Keratinocyte (primary cell): ENCODE measurements at regions not wholly inside any gene's neighbourhood (a gene's known extent, or its start where the extent isn't known, plus 50 kb on each side); places are given as distances from the start of the nearest gene placed in this dataset.
"Not testable (repeated sequence)": the region's sequence is repeated elsewhere in the genome, so short reads cannot be mapped to it uniquely, and the experiment has no call there.

Source experiments
- DNase-seq: peaks from one replicate; pipeline ENCODE4 v3.0.0-alpha.2; 2011; ENCODE audit warnings: low read depth, missing footprints, low spot score
- FAIRE-seq: peaks from 2 replicates; lab custom pipeline; 2011; peaks lifted over from hg19 to GRCh38; lab: Jason Lieb, UNC
- H2AFZ ChIP-seq: 2 replicates; pipeline ENCODE4 v1.6.0; 2012; ENCODE audit warnings: low read length, control low read depth, inconsistent platforms; ENCODE audit not compliant: control insufficient read depth
- H3K27ac ChIP-seq: 2 replicates; pipeline ENCODE4 v1.5.1; 2011; ENCODE audit warnings: low read length; ENCODE audit not compliant: control insufficient read depth, insufficient read depth
- H3K27me3 ChIP-seq: 3 replicates; pipeline ENCODE4 v1.6.0; 2011; ENCODE audit warnings: low read length; ENCODE audit not compliant: control insufficient read depth, insufficient read depth; ENCODE audit errors: extremely low read depth
- H3K36me3 ChIP-seq, 2 experiments: 2 replicates in 1 of 2; 3 replicates in 1 of 2; pipeline ENCODE4 v1.5.1; 2011; ENCODE audit warnings: low read length in 2 of 2, mild to moderate bottlenecking in 1 of 2; ENCODE audit not compliant: control insufficient read depth in 2 of 2, insufficient read depth in 2 of 2; ENCODE audit errors: extremely low read depth in 1 of 2
- H3K4me1 ChIP-seq: 3 replicates; pipeline ENCODE4 v1.5.1; 2011; ENCODE audit warnings: low read length; ENCODE audit not compliant: control insufficient read depth, insufficient read depth; ENCODE audit errors: extremely low read depth
- H3K4me2 ChIP-seq: 3 replicates; pipeline ENCODE4 v1.6.0; 2011; ENCODE audit warnings: low read depth, low read length; ENCODE audit not compliant: control insufficient read depth, insufficient read depth; ENCODE audit errors: extremely low read depth
- H3K4me3 ChIP-seq, 3 experiments: fragments of 200-600 bp in 1 of 3; sonication (generic) in 1 of 3; 2 replicates in 2 of 3; 3 replicates in 1 of 3; pipeline ENCODE4 v1.5.1; 2011 to 2016; ENCODE audit warnings: low read length in 3 of 3, mild to moderate bottlenecking in 3 of 3, control low read depth in 2 of 3, inconsistent platforms in 1 of 3, low read depth in 1 of 3, mixed read lengths in 1 of 3, mixed run types in 1 of 3, moderate library complexity in 1 of 3; ENCODE audit not compliant: control insufficient read depth in 2 of 3, insufficient read depth in 2 of 3; ENCODE audit errors: extremely low read depth in 1 of 3
- H3K79me2 ChIP-seq: 2 replicates; pipeline ENCODE4 v1.6.0; 2012; ENCODE audit warnings: low read length; ENCODE audit not compliant: control insufficient read depth, insufficient read depth
- H3K9ac ChIP-seq: 3 replicates; pipeline ENCODE4 v1.6.0; 2011; ENCODE audit warnings: low read length; ENCODE audit not compliant: control insufficient read depth, insufficient read depth; ENCODE audit errors: extremely low read depth
- H3K9me1 ChIP-seq: 3 replicates; pipeline ENCODE4 v1.6.0; 2011; ENCODE audit warnings: low read length; ENCODE audit not compliant: control insufficient read depth, insufficient read depth; ENCODE audit errors: extremely low read depth
- H3K9me3 ChIP-seq: 2 replicates; pipeline ENCODE4 v1.5.1; 2012; ENCODE audit warnings: low read depth, low read length; ENCODE audit not compliant: control insufficient read depth
- H4K20me1 ChIP-seq: 3 replicates; pipeline ENCODE4 v1.6.0; 2011; ENCODE audit warnings: low read length; ENCODE audit not compliant: control insufficient read depth, insufficient read depth; ENCODE audit errors: extremely low read depth
- EZH2 ChIP-seq: IDR thresholded peaks from one replicate; pipeline ENCODE4 v1.6.1; 2012; ENCODE audit warnings: inconsistent platforms, mild to moderate bottlenecking, low read length, moderate library complexity
- dilution Hi-C: fragments of 300-500 bp; cut with MboI; formaldehyde crosslinking; loops from one replicate; pipeline ENCODE4 v1.7.0; 2020; ENCODE audit warnings: low sequenced_read_pairs; ENCODE audit not compliant: extremely low pct_ligation_motif_present
- TF ChIP-seq, protein P1 (sequence below), 3 experiments: IDR thresholded peaks in 1 of 3; conservative IDR thresholded peaks in 1 of 3; optimal IDR thresholded peaks in 1 of 3; 2 replicates in 2 of 3; 3 replicates in 1 of 3; pipeline versions ENCODE3 to v1.5.1; 2011; ENCODE audit warnings: low read length in 3 of 3, mild to moderate bottlenecking in 3 of 3, moderate library complexity in 2 of 3, control low read depth in 1 of 3, inconsistent platforms in 1 of 3; ENCODE audit not compliant: insufficient read depth in 2 of 3; ENCODE audit errors: extremely low read depth in 1 of 3

GRCh38 chr6:26278536-26278935, 86.5 kb upstream of the BTN3A2 start:
- no peaks in the 10 kb centered on the region for H3K27me3 ChIP-seq
- H3K4me2 ChIP-seq = no peak overlapping the region
- FAIRE-seq (no peak), DNase-seq (no peak)
- H3K4me3 ChIP-seq = no peak overlapping the region
- TF ChIP-seq, protein P1, sequence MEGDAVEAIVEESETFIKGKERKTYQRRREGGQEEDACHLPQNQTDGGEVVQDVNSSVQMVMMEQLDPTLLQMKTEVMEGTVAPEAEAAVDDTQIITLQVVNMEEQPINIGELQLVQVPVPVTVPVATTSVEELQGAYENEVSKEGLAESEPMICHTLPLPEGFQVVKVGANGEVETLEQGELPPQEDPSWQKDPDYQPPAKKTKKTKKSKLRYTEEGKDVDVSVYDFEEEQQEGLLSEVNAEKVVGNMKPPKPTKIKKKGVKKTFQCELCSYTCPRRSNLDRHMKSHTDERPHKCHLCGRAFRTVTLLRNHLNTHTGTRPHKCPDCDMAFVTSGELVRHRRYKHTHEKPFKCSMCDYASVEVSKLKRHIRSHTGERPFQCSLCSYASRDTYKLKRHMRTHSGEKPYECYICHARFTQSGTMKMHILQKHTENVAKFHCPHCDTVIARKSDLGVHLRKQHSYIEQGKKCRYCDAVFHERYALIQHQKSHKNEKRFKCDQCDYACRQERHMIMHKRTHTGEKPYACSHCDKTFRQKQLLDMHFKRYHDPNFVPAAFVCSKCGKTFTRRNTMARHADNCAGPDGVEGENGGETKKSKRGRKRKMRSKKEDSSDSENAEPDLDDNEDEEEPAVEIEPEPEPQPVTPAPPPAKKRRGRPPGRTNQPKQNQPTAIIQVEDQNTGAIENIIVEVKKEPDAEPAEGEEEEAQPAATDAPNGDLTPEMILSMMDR (optimal IDR thresholded peaks at IDR 0.05 in 1 of 3, IDR thresholded peaks at IDR 0.05 in 1 of 3, conservative IDR thresholded peaks at IDR 0.05 in 1 of 3; ENCODE audit: extremely low read depth in 1 of 3, insufficient read depth in 2 of 3, low read length in 3 of 3) = no peak
- no peak for TF ChIP-seq EZH2
- H3K79me2 ChIP-seq = no peaks in the 10 kb centered on the region
- no peaks in the 10 kb centered on the region for H3K9me1 ChIP-seq
- no peaks in the 10 kb centered on the region for H4K20me1 ChIP-seq
- peaks cover 0 to 3% of the 10 kb centered on the region in 2 experiments for H3K36me3 ChIP-seq
- dilution Hi-C loops = no loop called here
- no peak overlapping the region for H3K27ac ChIP-seq
- no peak overlapping the region for H2AFZ ChIP-seq
- no peaks in the 10 kb centered on the region for H3K9me3 ChIP-seq
- no peak overlapping the region for H3K9ac ChIP-seq
- peaks cover 3% of the 10 kb centered on the region for H3K4me1 ChIP-seq

GRCh38 chr6:26279371-26279770, 85.6 kb upstream of the BTN3A2 start:
- dilution Hi-C loops, H3K36me3 ChIP-seq, H2AFZ ChIP-seq, H3K4me1 ChIP-seq, DNase-seq, H3K79me2 ChIP-seq, H3K27ac ChIP-seq, H3K9me3 ChIP-seq, H3K4me3 ChIP-seq, H3K9me1 ChIP-seq, H3K4me2 ChIP-seq, H3K9ac ChIP-seq, FAIRE-seq, H4K20me1 ChIP-seq, H3K27me3 ChIP-seq: not testable (repeated sequence)

DNA sequence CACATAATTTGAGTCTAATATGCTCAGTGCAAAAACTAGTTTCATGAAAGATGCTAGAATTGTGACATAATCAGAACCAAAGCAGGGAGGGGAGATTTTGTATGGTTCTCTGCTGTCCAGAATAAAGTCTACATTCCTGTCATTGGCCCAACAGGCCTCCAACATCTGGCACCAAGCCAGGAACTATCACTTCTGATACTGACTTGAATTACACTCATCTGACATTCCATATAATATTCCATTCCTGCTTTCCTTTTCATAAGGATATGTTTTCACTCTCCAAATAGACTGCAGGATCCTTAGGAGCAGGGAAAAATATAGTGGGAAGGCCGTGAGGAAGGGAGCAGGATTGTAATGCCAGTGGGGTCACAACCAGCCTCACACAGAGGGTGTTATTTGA, 84.6 kb upstream of the BTN3A2 start:
- no peaks in the 10 kb centered on the region for H3K27me3 ChIP-seq
- H3K79me2 ChIP-seq = no peaks in the 10 kb centered on the region
- H3K9ac ChIP-seq = no peak overlapping the region
- FAIRE-seq = no peak
- H3K9me3 ChIP-seq = no peaks in the 10 kb centered on the region
- dilution Hi-C loops = no loop called here
- H2AFZ ChIP-seq = no peak overlapping the region
- no peak for DNase-seq
- no peaks in the 10 kb centered on the region for H3K4me1 ChIP-seq
- no peaks in the 10 kb centered on the region for H3K9me1 ChIP-seq
- no peak overlapping the region for H3K4me3 ChIP-seq
- no peaks in the 10 kb centered on the region for H4K20me1 ChIP-seq
- no peak overlapping the region for H3K4me2 ChIP-seq
- TF ChIP-seq, protein P1 (optimal IDR thresholded peaks at IDR 0.05 in 1 of 3, IDR thresholded peaks at IDR 0.05 in 1 of 3, conservative IDR thresholded peaks at IDR 0.05 in 1 of 3; ENCODE audit: extremely low read depth in 1 of 3, insufficient read depth in 2 of 3, low read length in 3 of 3) = no peak
- no peak for TF ChIP-seq EZH2
- peaks cover 0 to 3% of the 10 kb centered on the region in 2 experiments for H3K36me3 ChIP-seq
- no peak overlapping the region for H3K27ac ChIP-seq
